ENCODE measurements at regions not wholly inside any gene's neighbourhood (a gene's known extent, or its start where the extent isn't known, plus 50 kb on each side); places are given as distances from the start of the nearest gene placed in this dataset.
"Not testable (repeated sequence)": the region's sequence is repeated elsewhere in the genome, so short reads cannot be mapped to it uniquely, and the experiment has no call there.

GRCh38 chr2:216929338-216929737 lies 69.5 kb upstream of the TNP1 start:
- TF ChIP-seq TCF7L2 (IDR thresholded peaks at IDR 0.05; ENCODE audit: low read depth, low read length); CTCF (IDR thresholded peaks at IDR 0.05); REST (IDR thresholded peaks at IDR 0.05; ENCODE audit: insufficient read depth in 1 of 2, low read depth in 2 of 2, low read length in 1 of 2); POLR2AphosphoS5 (IDR thresholded peaks at IDR 0.05; ENCODE audit: low read depth, low read length): not testable (repeated sequence)

All from Panc1 (cell line).